ENCODE measurements at regions not wholly inside any gene's neighbourhood (a gene's known extent, or its start where the extent isn't known, plus 50 kb on each side); places are given as distances from the start of the nearest gene placed in this dataset.

DNA sequence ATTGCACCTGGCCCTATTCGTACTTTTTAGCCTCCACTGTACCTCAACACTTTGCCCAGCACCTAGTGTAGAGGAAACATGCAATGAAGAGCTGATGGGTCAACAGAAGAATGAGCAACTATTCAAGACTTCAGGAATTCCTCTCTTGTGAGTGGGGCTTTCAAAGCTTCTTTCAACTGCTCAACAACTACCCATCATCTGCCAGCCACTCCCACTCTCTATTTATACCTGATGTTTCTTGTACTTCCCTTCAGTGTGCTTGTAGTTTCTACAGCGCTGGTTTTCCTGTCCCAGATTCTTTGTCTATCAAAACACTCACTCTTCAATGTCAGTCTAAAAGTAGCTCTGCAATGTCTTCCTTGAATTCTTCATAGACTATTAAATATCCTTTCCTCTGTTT is 168.3 kb upstream of the LPP start:
- Mint-ChIP-seq H3K27ac (peak overlapping the region in 3 of 7 donors; percentile 37 to 61 (median 45)), H3K4me3 (no peak overlapping the region), H3K36me3 (peaks cover 3 to 4% of the 10 kb centered on the region in 2 donors), H3K4me1 (peaks cover 24% of the 10 kb centered on the region), H3K9me3 (no peaks in the 10 kb centered on the region), H3K27me3 (ENCODE audit: low read depth in 3 of 3) (peaks cover 2 to 4% (median 2%) of the 10 kb centered on the region in 3 donors)
- Histone ChIP-seq H3K9ac (ENCODE audit: insufficient read depth, low read length, poor library complexity, severe bottlenecking) (no peak overlapping the region), H4K20me1 (ENCODE audit: insufficient read depth, low read length) (no peaks in the 10 kb centered on the region), H2AFZ (ENCODE audit: insufficient read depth, low read depth, low read length, poor library complexity, severe bottlenecking) (no peak overlapping the region), H3K27me3 (ENCODE audit: control insufficient read depth in 2 of 2, insufficient read depth in 2 of 2, low read length in 2 of 2) (no peaks in the 10 kb centered on the region), H3K27ac (ENCODE audit: low read depth in 1 of 2, low read length in 2 of 2) (no peak overlapping the region), H3K4me3 (replicated peaks in 1 of 3; ENCODE audit: low read depth in 2 of 3, low read length in 3 of 3) (no peak overlapping the region), H3K79me2 (ENCODE audit: insufficient read depth, low read length) (no peaks in the 10 kb centered on the region), H3K9me3 (replicated peaks in 1 of 2; ENCODE audit: control insufficient read depth in 1 of 2, insufficient read depth in 1 of 2, low read length in 2 of 2) (no peaks in the 10 kb centered on the region), H3K36me3 (replicated peaks in 1 of 2; ENCODE audit: control insufficient read depth in 1 of 2, insufficient read depth in 2 of 2, low read length in 2 of 2) (no peaks in the 10 kb centered on the region), H3K4me1 (ENCODE audit: control insufficient read depth in 1 of 2, insufficient read depth in 2 of 2, low read length in 2 of 2) (peaks cover 15% of the 10 kb centered on the region in 2 donors), H3K4me2 (replicated peaks; ENCODE audit: extremely low read depth, low read length, poor library complexity, severe bottlenecking) (no peak overlapping the region)
- TF ChIP-seq CTCF (IDR thresholded peaks at IDR 0.05): no peak
- whole genome bisulfite sequencing (ENCODE audit: insufficient coverage): 71% methylated on average over 1 of the region's 2 CpGs
- intact Hi-C loops (cut with micrococcal nuclease): no loop called here
- no peak for DNase-seq

- H3K9me3 ChIP-seq (replicated peaks in 1 of 2; ENCODE audit: control insufficient read depth in 1 of 2, insufficient read depth in 1 of 2, low read length in 2 of 2): no peaks in the 10 kb centered on the region
- H3K4me1 ChIP-seq (ENCODE audit: control insufficient read depth in 1 of 2, insufficient read depth in 2 of 2, low read length in 2 of 2): peaks cover 15% of the 10 kb centered on the region in 2 donors
- peaks cover 2 to 4% (median 3%) of the 10 kb centered on the region in 3 donors for H3K27me3 Mint-ChIP-seq (ENCODE audit: low read depth in 3 of 3)
- no peaks in the 10 kb centered on the region for H3K79me2 ChIP-seq (ENCODE audit: insufficient read depth, low read length)
- H3K9me3 Mint-ChIP-seq: peaks cover 0 to 2% (median 0%) of the 10 kb centered on the region in 7 donors
- H3K9ac ChIP-seq (ENCODE audit: insufficient read depth, low read length, poor library complexity, severe bottlenecking): no peak overlapping the region
- H3K27ac Mint-ChIP-seq: peak overlapping the region; percentile 56 to 91 (median 78)
- H4K20me1 ChIP-seq (ENCODE audit: insufficient read depth, low read length): no peaks in the 10 kb centered on the region
- no peaks in the 10 kb centered on the region for H3K27me3 ChIP-seq (ENCODE audit: control insufficient read depth in 2 of 2, insufficient read depth in 2 of 2, low read length in 2 of 2)
- H3K4me3 ChIP-seq (replicated peaks in 1 of 3; ENCODE audit: low read depth in 2 of 3, low read length in 3 of 3): peak overlapping the region in 1 of 3 experiments; percentile 10
- peak overlapping the region in 1 of 2 donors; percentile 12 for H3K4me3 Mint-ChIP-seq
- intact Hi-C loops (cut with micrococcal nuclease): no loop called here
- peak overlapping the region in 1 of 2 donors; percentile 21 for H3K27ac ChIP-seq (ENCODE audit: low read depth in 1 of 2, low read length in 2 of 2)
- peaks cover 21% of the 10 kb centered on the region for H3K4me1 Mint-ChIP-seq
- H3K36me3 ChIP-seq (replicated peaks in 1 of 2; ENCODE audit: control insufficient read depth in 1 of 2, insufficient read depth in 2 of 2, low read length in 2 of 2): no peaks in the 10 kb centered on the region
- no CpG with 5 or more reads among the region's 5 CpGs for WGBS (ENCODE audit: insufficient coverage)
- peaks cover 3 to 4% of the 10 kb centered on the region in 2 donors for H3K36me3 Mint-ChIP-seq
- no peak overlapping the region for H3K4me2 ChIP-seq (replicated peaks; ENCODE audit: extremely low read depth, low read length, poor library complexity, severe bottlenecking)
- DNase-seq: peak; percentile 78 to 96 (median 82)
- peak overlapping the region; percentile 10 for H2AFZ ChIP-seq (ENCODE audit: insufficient read depth, low read depth, low read length, poor library complexity, severe bottlenecking)
- TF ChIP-seq CTCF (IDR thresholded peaks at IDR 0.05): no peak
Observed at GRCh38 chr3:187986514-187986934, 167.4 kb upstream of the LPP start.

Data from CD14-positive monocyte (primary cell).